Thymus (tissue), 11 donors: ENCODE measurements at regions not wholly inside any gene's neighbourhood (a gene's known extent, or its start where the extent isn't known, plus 50 kb on each side); places are given as distances from the start of the nearest gene placed in this dataset.

ENCODE experiments used
- DNase-seq, 9 donors: peaks; one replicate each; pipeline ENCODE4 v3.0.0-alpha.2; 2013; ENCODE audit warnings: low spot score in 9 of 9, low read depth in 6 of 9, missing footprints in 1 of 9
- H3K27ac ChIP-seq, 2 donors: one replicate each; pipeline ENCODE4 v1.5.1; 2013; ENCODE audit warnings: control low read depth in 1 of 2, low read depth in 1 of 2, low read length in 1 of 2, mild to moderate bottlenecking in 1 of 2, moderate library complexity in 1 of 2
- H3K27me3 ChIP-seq, 2 donors: one replicate each; pipeline ENCODE4 v1.5.1; 2013; ENCODE audit warnings: low read length in 1 of 2; ENCODE audit not compliant: control insufficient read depth in 2 of 2, insufficient read depth in 1 of 2
- H3K36me3 ChIP-seq, 2 donors: one replicate each; pipeline ENCODE4 v1.5.1; 2013; ENCODE audit warnings: low read length in 1 of 2, mild to moderate bottlenecking in 1 of 2, moderate library complexity in 1 of 2; ENCODE audit not compliant: control insufficient read depth in 2 of 2, insufficient read depth in 2 of 2
- H3K4me1 ChIP-seq, 2 donors: one replicate each; pipeline ENCODE4 v1.5.1; 2013; ENCODE audit warnings: low read length in 2 of 2; ENCODE audit not compliant: control insufficient read depth in 2 of 2, insufficient read depth in 2 of 2
- H3K4me3 ChIP-seq, 2 donors: one replicate each; pipeline ENCODE4 v1.5.1; 2013; ENCODE audit warnings: low read length in 2 of 2, control low read depth in 1 of 2, mild to moderate bottlenecking in 1 of 2
- H3K9me3 ChIP-seq, 2 donors: one replicate each; pipeline ENCODE4 v1.5.1; 2013; ENCODE audit warnings: low read length in 1 of 2, mild to moderate bottlenecking in 1 of 2; ENCODE audit not compliant: control insufficient read depth in 2 of 2, insufficient read depth in 1 of 2
- WGBS: extraction: QIAGEN DNeasy Blood & Tissue Kit; methylation state at CpG from one replicate; pipeline ENCODE4 v1.1.7; 2013; 5-methylcytosine and 5-hydroxymethylcytosine counted together
- donor health status: healthy.

GRCh38 chr15:66862940-66863335 lies 160.9 kb downstream of the SMAD6 start:
- Histone ChIP-seq H3K9me3 (peaks cover 0 to 3% of the 10 kb centered on the region in 2 donors), H3K27me3 (no peaks in the 10 kb centered on the region), H3K4me1 (peaks cover 0 to 9% of the 10 kb centered on the region in 2 donors), H3K27ac (no peak overlapping the region), H3K36me3 (no peaks in the 10 kb centered on the region), H3K4me3 (no peak overlapping the region)
- WGBS, result 21% methylated on average over 9 of the region's 9 CpGs
- DNase-seq, result peak in 8 of 9 donors; percentile 24 to 82 (median 60)

GRCh38 chr15:66863390-66864085 lies 161.5 kb downstream of the SMAD6 start:
- no peaks in the 10 kb centered on the region for H3K36me3 ChIP-seq
- WGBS, result 89% methylated on average over 2 of the region's 2 CpGs
- H3K27me3 ChIP-seq, result no peaks in the 10 kb centered on the region
- DNase-seq, result no peak
- H3K27ac ChIP-seq, result no peak overlapping the region
- no peak overlapping the region for H3K4me3 ChIP-seq
- peaks cover 0 to 3% of the 10 kb centered on the region in 2 donors for H3K9me3 ChIP-seq
- H3K4me1 ChIP-seq, result peaks cover 0 to 9% of the 10 kb centered on the region in 2 donors

GRCh38 chr15:66864086-66864830 lies 162.2 kb downstream of the SMAD6 start:
- H3K36me3 ChIP-seq, result no peaks in the 10 kb centered on the region
- peaks cover 0 to 3% of the 10 kb centered on the region in 2 donors for H3K9me3 ChIP-seq
- H3K27me3 ChIP-seq, result no peaks in the 10 kb centered on the region
- 97% methylated on average over 9 of the region's 9 CpGs for WGBS
- H3K4me3 ChIP-seq, result no peak overlapping the region
- peaks cover 0 to 9% of the 10 kb centered on the region in 2 donors for H3K4me1 ChIP-seq
- H3K27ac ChIP-seq, result no peak overlapping the region
- DNase-seq, result no peak

DNA sequence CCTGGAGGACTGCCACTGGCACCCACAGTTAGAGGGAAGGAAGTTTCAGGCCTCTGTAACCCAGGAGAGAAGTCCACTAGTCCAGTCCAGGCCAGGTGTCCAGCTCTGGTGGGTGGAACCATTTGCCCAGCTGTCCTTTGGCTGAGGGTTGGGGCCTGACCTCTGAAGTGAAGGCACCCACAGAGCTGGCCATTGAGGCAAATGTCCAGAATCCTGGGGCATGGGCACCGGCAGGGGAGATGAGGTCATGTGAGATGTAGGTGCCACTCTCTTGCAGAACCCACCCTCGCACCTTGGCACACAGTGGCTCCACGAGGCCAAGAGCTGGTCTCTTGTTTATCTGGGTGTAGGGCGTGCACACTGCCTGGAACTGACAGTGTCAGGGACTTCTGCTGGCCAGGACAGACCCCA lies 162.8 kb downstream of the SMAD6 start:
- H3K36me3 ChIP-seq, result no peaks in the 10 kb centered on the region
- peaks cover 0 to 9% of the 10 kb centered on the region in 2 donors for H3K4me1 ChIP-seq
- DNase-seq, result no peak
- H3K9me3 ChIP-seq, result peaks cover 0 to 3% of the 10 kb centered on the region in 2 donors
- H3K27ac ChIP-seq, result no peak overlapping the region
- 99% methylated on average over 4 of the region's 4 CpGs for WGBS
- H3K27me3 ChIP-seq, result no peaks in the 10 kb centered on the region
- no peak overlapping the region for H3K4me3 ChIP-seq

- H3K4me3 ChIP-seq, result no peak overlapping the region
- DNase-seq, result peak in 1 of 9 donors; percentile 44
- H3K27ac ChIP-seq, result no peak overlapping the region
- H3K36me3 ChIP-seq, result no peaks in the 10 kb centered on the region
- H3K4me1 ChIP-seq, result peaks cover 0 to 9% of the 10 kb centered on the region in 2 donors
- WGBS, result 68% methylated on average over 15 of the region's 15 CpGs
- H3K27me3 ChIP-seq, result no peaks in the 10 kb centered on the region
- H3K9me3 ChIP-seq, result peaks cover 0 to 3% of the 10 kb centered on the region in 2 donors
Observed at GRCh38 chr15:66865622-66866611, 163.9 kb downstream of the SMAD6 start.

- no peaks in the 10 kb centered on the region for H3K36me3 ChIP-seq
- DNase-seq, result no peak
- no peak overlapping the region for H3K4me3 ChIP-seq
- 95% methylated on average over 6 of the region's 6 CpGs for WGBS
- H3K9me3 ChIP-seq, result peaks cover 0 to 3% of the 10 kb centered on the region in 2 donors
- H3K4me1 ChIP-seq, result peaks cover 0 to 9% of the 10 kb centered on the region in 2 donors
- H3K27me3 ChIP-seq, result no peaks in the 10 kb centered on the region
- no peak overlapping the region for H3K27ac ChIP-seq
Observed at GRCh38 chr15:66866656-66867055, 164.6 kb downstream of the SMAD6 start.

- WGBS, result 90% methylated on average over 1 of the region's 1 CpG
- Histone ChIP-seq H3K36me3 (no peaks in the 10 kb centered on the region), H3K4me1 (peaks cover 0 to 9% of the 10 kb centered on the region in 2 donors), H3K9me3 (peaks cover 0 to 3% of the 10 kb centered on the region in 2 donors), H3K4me3 (no peak overlapping the region), H3K27me3 (no peaks in the 10 kb centered on the region), H3K27ac (no peak overlapping the region)
- no peak for DNase-seq
Observed at GRCh38 chr15:66868918-66869317, 166.9 kb downstream of the SMAD6 start.

DNA sequence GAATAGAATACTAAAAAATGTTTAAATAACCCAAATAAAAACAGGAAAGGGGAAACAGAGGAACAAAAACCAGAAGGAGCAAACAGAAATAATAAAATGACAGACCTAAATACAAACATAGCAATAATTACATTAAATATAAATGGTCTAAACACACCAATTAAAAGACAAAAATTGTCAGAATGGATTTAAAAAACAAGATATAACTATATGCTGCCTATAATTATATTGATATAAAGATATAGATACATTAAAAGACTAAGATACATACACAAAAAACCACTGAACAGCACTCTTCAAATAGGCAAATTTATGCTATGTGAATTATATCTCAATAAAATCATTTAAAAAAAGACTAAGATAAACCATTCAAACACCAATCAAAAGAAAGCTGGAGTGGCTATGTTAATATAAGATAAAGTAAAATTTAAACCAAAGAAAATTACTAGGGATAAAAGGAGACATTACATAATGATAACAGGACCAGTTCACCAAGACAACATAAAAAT lies 168.9 kb downstream of the SMAD6 start:
- DNase-seq, result no peak
- Histone ChIP-seq H3K9me3 (peaks cover 0 to under 1% of the 10 kb centered on the region in 2 donors), H3K36me3 (no peaks in the 10 kb centered on the region), H3K4me3 (no peak overlapping the region), H3K27me3 (no peaks in the 10 kb centered on the region), H3K27ac (no peak overlapping the region), H3K4me1 (peaks cover 0 to 5% of the 10 kb centered on the region in 2 donors)
